ENCODE measurements at regions not wholly inside any gene's neighbourhood (a gene's known extent, or its start where the extent isn't known, plus 50 kb on each side); places are given as distances from the start of the nearest gene placed in this dataset.

DNA sequence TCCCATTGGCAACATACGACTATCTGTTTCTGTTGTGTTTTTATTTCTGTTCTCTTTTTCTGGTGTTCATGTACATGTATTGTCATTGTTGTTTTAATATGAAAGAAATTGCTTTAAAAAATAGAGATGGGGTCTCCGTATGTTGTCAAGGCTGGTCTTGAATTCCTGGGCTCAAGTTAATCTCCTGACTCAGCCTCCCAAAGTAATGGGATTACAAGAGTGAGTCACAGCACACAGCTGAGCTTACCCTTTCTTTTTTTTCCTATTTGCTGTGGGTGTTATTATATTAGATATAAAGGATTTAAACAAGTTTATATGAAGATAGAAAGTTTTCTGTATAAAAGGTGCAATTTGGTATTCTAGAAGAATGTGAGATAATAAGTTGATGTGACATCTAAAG lies 554.6 kb downstream of the DSC3 start:
- TF ChIP-seq ZFX (IDR thresholded peaks at IDR 0.05; ENCODE audit: borderline replicate concordance) = no peak
- TF ChIP-seq, protein P1, sequence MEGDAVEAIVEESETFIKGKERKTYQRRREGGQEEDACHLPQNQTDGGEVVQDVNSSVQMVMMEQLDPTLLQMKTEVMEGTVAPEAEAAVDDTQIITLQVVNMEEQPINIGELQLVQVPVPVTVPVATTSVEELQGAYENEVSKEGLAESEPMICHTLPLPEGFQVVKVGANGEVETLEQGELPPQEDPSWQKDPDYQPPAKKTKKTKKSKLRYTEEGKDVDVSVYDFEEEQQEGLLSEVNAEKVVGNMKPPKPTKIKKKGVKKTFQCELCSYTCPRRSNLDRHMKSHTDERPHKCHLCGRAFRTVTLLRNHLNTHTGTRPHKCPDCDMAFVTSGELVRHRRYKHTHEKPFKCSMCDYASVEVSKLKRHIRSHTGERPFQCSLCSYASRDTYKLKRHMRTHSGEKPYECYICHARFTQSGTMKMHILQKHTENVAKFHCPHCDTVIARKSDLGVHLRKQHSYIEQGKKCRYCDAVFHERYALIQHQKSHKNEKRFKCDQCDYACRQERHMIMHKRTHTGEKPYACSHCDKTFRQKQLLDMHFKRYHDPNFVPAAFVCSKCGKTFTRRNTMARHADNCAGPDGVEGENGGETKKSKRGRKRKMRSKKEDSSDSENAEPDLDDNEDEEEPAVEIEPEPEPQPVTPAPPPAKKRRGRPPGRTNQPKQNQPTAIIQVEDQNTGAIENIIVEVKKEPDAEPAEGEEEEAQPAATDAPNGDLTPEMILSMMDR (IDR thresholded peaks at IDR 0.05) = no peak
- no peak overlapping the region for H3K27ac ChIP-seq

DNA sequence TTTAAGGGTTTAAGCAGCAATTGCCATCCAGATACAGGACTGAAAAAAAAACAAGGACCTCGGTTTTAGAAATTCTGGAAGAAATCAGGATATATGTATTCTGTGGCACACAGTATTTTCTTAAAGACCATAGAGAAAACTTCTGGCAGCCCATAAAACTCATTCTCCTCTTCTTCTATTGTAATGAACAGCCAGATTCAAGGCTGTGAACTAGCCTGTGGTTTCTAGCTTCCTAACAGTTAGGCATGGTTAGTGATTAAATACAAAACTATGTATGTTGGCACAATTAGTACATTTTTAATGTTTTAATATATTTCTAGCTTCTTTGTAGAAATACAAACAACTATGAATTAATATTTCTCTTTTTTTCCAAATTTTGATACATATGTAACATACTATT lies 555.7 kb downstream of the DSC3 start:
- H3K27ac ChIP-seq = no peak overlapping the region
- TF ChIP-seq, protein P1 (IDR thresholded peaks at IDR 0.05) = no peak
- no peak for TF ChIP-seq ZFX (IDR thresholded peaks at IDR 0.05; ENCODE audit: borderline replicate concordance)

DNA sequence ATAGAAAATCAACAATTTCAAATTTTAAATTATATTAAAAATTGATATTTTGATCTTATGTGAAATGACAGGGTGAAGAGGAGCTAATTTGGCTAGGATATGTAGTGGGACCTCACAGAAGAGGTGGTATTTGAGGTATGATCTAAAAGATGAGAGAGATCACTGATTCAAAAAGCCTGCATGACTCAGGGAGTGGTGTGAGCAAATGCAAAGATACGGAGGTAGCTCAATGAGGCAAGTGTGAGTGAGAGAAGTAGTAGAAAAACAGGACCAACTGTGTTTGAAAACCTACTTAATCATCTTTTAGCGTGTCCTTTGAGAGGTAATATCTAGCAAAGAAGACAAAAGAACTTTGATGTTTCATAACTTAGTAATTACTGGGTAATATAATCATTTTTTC lies 557.5 kb downstream of the DSC3 start:
- TF ChIP-seq ZFX (IDR thresholded peaks at IDR 0.05; ENCODE audit: borderline replicate concordance) = no peak
- TF ChIP-seq, protein P1 (IDR thresholded peaks at IDR 0.05) = no peak
- no peak overlapping the region for H3K27ac ChIP-seq

DNA sequence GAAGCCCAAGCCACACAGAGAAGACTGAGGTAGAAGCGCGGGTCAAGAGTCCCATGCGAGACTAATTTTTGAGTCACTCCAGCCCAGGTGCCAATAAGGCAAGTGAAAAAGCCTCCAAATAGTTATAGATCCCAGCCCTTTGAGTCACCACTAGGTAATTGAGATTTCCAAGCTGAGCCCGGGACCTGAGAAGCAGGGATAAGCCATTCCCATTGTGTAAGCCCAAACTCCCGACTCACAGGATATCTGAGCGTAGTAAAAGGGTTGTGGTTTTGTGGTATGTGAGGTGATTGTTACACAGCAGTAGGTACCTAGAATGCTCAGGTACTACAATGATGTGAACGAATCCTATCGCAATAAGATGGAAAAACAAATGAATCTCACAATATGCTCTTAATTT lies 560.7 kb downstream of the DSC3 start:
- H3K27ac ChIP-seq = no peak overlapping the region
- no peak for TF ChIP-seq ZFX (IDR thresholded peaks at IDR 0.05; ENCODE audit: borderline replicate concordance)
- TF ChIP-seq, protein P1 (IDR thresholded peaks at IDR 0.05) = no peak

DNA sequence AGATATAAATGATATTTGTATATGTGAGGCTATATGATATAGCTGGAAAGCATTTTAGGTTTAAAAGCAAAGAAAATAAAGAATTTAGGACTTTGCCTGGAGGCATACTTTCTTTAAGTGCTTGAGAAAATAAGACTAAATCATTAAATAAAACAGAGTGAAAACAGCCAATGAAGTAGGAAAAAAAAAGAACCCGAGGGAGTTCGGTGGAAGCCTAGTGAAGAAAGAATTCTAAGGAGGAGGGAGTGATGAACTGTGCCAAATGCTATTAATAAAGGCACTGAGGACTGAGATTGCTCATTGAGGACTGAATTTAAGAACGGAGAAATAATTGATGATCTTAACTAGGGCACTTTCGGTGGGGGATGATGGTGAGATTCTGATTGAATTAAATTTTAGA lies 573.5 kb downstream of the DSC3 start:
- TF ChIP-seq, protein P1 (IDR thresholded peaks at IDR 0.05) = no peak
- no peak for TF ChIP-seq ZFX (IDR thresholded peaks at IDR 0.05; ENCODE audit: borderline replicate concordance)
- no peak overlapping the region for H3K27ac ChIP-seq

DNA sequence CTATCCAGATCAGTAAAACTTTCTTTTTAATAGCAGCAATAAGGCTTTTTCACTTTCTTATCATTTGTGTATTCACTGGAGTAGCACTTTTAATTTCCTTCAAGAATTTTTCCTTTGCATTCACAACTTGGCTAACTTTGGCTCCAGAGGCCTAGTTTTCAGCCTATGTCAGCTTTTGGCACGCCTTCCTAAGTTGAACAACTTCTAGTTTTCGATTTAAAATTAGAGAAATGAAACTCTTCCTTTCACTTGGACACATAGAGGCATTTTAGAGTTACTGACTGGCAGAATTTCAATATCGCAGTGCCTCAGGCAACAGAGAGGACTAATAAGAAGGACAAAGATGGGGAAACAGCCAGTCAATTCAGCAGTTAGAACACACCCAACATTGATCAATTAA lies 577.4 kb downstream of the DSC3 start:
- no peak overlapping the region for H3K27ac ChIP-seq
- TF ChIP-seq, protein P1 (IDR thresholded peaks at IDR 0.05) = no peak
- no peak for TF ChIP-seq ZFX (IDR thresholded peaks at IDR 0.05; ENCODE audit: borderline replicate concordance)

DNA sequence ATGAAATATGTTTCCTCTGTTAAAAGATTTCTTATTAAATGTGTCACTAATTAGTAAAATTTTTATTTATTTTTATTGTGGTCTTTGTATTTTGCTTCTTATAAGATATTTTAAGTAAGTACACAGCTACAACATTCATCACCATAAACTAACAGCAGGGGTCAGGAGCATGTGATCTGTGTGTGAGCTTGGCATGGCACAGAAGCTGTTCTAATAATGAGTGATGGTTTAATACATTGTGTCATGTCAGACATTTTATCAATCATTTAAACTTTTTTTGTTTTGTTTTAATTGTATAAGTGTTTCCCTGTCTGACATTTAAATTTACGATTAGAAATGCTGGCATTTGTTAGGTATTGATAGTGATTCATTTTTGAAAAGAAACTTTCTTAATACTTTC lies 585.4 kb downstream of the DSC3 start:
- TF ChIP-seq, protein P1 (IDR thresholded peaks at IDR 0.05) = peak; percentile 14; the same call in 1 of the 2 replicates
- TF ChIP-seq ZFX (IDR thresholded peaks at IDR 0.05; ENCODE audit: borderline replicate concordance) = no peak
- H3K27ac ChIP-seq = no peak overlapping the region
